ENCODE measurements at regions not wholly inside any gene's neighbourhood (a gene's known extent, or its start where the extent isn't known, plus 50 kb on each side); places are given as distances from the start of the nearest gene placed in this dataset.

DNA sequence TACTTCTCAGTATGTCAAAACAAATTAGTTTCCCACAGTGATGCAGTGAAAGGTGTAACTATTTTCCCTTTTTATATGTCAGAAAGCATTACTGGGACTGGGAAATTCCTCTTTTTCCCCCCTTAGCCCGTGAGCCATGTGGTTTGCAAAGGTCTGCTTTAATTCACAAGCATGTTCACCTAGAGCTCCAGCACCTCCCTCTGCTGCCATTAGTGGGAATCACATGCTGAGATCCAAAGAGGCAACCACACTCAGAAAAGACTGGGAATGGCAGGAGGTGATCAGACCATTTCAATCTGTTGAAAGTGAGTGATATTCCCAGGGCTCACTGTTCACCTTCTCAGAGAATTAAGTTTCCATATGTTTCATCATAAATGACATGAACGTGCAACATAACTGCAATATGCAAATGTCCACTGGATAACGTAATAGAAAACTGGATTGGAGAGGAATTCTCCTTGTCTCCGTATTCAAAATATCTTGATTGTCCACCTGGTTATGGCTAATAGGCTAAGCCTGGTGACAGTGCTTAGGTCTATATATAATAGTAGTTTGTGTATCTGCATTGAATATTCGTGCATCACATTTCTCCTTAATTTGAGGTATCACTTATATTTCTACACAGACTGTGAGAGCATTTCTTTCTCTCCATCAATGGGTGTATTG lies 703.5 kb upstream of the WWC1 start:
- no peak for TF ChIP-seq ZNF274 (IDR thresholded peaks at IDR 0.05; ENCODE audit: low read depth, low read length)
- no peak overlapping the region for H3K4me3 ChIP-seq (ENCODE audit: low read length)

DNA sequence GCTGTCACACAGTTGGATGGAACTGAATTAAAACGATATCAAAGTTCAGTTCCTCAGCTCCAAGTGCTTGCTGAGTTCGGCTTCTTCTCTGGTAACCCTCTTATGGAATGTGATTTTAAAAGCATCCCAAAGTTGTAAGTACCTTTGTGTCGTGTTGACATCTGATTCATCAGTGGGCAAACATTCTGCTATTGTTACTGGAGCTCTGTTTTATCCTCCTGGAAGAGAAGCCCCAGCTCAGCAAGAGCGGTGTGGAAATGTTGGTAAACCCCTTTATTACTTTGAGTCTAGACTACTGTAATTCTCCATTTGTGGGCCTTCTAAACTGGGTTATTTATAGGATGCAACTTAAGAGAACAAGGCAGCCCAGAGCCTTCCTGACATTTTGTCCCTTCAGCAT lies 699.3 kb upstream of the WWC1 start:
- TF ChIP-seq ZNF274 (IDR thresholded peaks at IDR 0.05; ENCODE audit: low read depth, low read length), result no peak
- no peak overlapping the region for H3K4me3 ChIP-seq (ENCODE audit: low read length)

DNA sequence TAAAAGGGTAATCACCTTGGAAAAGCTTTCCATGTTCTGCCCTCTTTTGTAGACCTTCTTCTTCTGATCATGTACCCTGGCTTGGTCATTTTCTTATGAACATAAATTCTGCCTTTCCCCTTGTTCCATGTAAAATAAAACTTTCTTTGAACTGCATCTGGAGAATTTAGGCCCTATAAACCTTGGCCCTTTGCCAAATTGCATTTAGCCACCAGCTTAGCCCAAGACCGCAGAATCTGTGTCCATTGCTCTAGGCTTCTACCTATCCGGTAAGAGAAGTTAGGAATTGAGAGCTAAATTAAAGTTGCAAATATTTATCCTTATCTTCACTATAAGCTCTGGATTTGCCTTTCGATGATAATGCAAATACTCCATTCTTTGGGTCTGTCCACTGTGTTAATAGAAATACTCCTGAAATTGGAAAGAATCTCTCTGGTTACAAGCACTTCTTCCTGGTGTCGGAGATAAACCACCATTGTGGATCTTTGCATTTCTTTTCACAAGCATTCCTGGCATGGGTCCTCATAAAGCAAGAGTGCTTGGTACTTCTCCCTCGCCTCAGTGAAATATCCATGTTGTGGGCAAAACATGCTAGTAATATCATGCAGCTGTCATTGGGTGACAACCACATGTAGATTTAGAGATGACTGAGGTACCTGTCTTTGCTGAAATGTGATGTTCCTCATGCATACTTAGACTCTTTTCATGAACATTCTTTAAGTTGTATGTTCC lies 698.0 kb upstream of the WWC1 start:
- no peak for TF ChIP-seq ZNF274 (IDR thresholded peaks at IDR 0.05; ENCODE audit: low read depth, low read length)
- H3K4me3 ChIP-seq (ENCODE audit: low read length), result no peak overlapping the region

DNA sequence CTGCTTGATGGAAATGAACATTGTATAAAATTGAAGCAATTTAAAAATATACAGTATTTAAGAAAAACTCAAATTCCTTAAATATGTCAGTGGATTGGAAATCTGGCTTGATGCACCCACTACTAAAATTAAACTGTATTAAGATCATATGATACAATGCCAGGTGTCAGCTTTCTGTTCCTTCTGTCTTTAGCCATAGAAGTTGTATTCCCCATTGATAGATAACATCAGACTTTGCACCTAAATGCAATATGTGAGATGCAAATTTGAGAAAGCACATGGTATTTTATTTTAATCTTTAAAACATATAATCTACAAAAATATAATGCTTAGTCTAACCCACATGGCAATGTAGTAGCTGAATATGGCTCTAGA lies 697.4 kb upstream of the WWC1 start:
- no peak overlapping the region for H3K4me3 ChIP-seq (ENCODE audit: low read length)
- no peak for TF ChIP-seq ZNF274 (IDR thresholded peaks at IDR 0.05; ENCODE audit: low read depth, low read length)

DNA sequence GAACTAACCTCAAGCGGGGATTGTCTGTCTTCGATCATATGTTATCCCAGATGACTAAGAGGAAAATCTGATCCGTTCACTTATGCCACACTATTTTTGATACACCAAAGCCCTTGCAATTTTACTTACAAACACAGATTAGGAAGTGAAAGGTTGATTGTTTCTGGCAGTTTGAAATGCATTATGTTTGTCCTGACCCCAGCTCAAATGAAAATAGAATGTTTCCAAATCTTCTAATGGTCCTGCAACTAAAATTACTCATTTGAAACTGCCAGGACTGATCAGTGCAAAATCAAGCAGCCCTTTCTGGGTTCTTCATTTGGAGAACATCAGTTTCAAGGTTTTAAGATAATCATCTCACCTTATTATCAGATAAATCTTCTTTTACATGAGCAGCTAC lies 696.7 kb upstream of the WWC1 start:
- no peak for TF ChIP-seq ZNF274 (IDR thresholded peaks at IDR 0.05; ENCODE audit: low read depth, low read length)
- no peak overlapping the region for H3K4me3 ChIP-seq (ENCODE audit: low read length)

DNA sequence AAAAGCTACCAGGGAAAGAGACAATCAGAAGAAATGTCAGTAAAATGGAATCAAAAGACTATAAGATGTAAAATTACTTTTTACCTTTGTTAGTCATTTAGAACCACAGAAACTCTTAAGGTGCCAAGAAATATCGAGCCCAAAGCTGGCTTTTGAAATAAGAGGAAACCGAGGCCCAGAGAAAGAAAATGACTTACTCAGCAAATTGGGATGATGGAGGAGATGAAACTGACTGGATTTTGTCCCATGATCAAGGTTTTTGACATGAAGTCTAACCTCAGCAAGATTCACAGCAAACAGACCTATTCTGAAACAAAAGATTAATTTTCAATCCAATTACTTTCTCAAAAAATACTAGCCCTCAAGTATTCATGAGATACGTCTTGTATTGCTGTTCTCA lies 696.2 kb upstream of the WWC1 start:
- TF ChIP-seq ZNF274 (IDR thresholded peaks at IDR 0.05; ENCODE audit: low read depth, low read length), result no peak
- no peak overlapping the region for H3K4me3 ChIP-seq (ENCODE audit: low read length)

DNA sequence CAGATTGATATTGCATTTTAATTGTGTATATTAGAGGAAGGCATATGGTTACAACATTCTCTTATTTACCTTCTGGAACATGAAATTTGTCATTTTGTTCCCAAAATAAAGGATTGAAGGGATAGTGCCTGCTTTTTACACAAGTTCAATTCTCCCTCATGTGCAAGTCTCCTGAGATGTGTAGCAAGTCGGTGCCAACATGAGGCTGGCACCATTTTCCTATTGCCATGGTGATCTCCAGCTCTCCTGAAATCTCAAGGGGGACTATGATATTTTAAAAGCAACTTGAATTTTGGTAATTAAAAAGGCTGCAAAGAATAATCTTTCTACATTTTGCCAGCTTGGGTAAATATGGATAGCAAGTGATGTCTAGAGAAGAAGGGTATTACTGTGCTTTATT lies 693.3 kb upstream of the WWC1 start:
- TF ChIP-seq ZNF274 (IDR thresholded peaks at IDR 0.05; ENCODE audit: low read depth, low read length), result no peak
- no peak overlapping the region for H3K4me3 ChIP-seq (ENCODE audit: low read length)

DNA sequence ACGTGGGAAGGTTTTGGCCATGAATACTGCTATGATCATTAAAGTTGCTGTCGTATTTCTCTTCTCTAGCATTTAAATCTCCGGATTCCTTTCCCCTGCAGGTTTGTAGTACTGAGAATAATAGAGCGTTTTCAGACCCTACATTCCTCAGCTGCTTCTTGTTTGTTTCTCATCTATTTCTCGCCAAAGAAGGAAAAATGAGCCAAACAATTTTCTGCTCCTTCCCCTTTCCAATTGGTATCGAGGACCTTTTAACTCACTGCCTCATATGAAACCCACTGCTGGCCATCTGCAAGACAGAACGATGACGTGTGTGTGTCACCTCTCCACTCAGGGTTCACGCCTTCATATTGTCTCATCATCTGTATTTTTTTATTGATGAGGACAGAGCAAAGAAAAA lies 689.4 kb upstream of the WWC1 start:
- no peak for TF ChIP-seq ZNF274 (IDR thresholded peaks at IDR 0.05; ENCODE audit: low read depth, low read length)

DNA sequence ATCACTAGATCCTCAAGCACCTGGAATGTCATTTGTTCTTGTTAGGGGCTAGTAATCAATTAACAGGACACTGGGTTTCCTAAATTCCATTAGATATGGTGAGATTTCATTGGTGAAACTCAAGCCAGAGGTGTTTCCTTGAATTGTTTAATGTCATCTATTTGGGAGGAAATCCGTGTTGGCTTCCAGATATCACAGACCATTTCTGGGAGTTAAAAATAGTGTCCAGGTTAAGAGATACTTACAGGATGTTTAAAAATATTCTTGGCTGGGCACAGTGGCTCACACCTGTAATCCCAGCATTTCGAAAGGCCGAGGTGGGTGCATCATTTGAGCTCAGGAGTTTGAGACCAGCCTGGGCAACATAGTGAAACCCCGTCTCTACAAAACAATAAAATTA lies 688.3 kb upstream of the WWC1 start:
- TF ChIP-seq ZNF274 (IDR thresholded peaks at IDR 0.05; ENCODE audit: low read depth, low read length), result no peak
- no peak overlapping the region for H3K4me3 ChIP-seq (ENCODE audit: low read length)

More for the DNA sequence above, 689.4 kb upstream of the WWC1 start:
- H3K4me3 ChIP-seq (ENCODE audit: low read length), result no peak overlapping the region

DNA sequence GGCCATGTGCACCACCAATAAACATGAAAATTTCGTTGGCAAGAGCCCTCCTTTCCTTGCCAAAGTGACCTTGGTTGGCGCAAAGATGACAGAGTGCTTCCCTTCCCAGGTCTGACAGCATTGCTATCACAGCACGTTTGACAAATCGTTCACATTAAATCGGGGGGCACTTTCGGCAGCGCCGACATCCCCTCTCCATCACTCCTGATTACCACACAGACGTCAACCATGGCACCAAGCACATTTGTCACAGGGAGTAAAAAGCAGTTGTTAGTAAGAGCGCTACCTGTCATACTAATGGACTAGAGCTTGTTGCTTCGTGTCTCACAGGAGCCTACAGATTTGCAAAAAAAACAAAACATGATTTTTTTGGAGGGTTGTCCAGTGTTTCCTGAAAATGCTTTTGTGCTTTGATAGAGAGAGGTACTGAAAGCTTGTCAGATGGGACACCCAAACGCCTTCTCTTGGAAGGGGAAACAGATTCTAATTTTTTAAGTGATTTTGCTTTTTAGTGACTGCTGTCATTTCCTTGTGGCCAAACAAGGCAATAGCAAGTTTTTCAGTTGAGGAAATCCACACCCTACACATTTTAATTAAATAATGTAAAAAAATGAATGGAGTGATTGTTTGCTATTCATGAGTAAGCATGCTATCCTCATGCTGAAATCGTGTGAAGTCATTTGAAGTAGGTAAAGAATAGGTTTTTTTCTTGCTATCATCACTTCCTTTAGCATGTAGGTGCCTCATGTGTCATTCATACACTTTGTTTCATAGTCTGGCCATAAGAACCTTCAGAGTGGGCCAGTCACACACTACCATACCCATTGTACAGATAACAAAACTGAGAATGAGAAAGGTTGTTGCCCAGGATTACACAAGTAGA lies 682.8 kb upstream of the WWC1 start:
- TF ChIP-seq ZNF274 (IDR thresholded peaks at IDR 0.05; ENCODE audit: low read depth, low read length), result no peak
- no peak overlapping the region for H3K4me3 ChIP-seq (ENCODE audit: low read length)

DNA sequence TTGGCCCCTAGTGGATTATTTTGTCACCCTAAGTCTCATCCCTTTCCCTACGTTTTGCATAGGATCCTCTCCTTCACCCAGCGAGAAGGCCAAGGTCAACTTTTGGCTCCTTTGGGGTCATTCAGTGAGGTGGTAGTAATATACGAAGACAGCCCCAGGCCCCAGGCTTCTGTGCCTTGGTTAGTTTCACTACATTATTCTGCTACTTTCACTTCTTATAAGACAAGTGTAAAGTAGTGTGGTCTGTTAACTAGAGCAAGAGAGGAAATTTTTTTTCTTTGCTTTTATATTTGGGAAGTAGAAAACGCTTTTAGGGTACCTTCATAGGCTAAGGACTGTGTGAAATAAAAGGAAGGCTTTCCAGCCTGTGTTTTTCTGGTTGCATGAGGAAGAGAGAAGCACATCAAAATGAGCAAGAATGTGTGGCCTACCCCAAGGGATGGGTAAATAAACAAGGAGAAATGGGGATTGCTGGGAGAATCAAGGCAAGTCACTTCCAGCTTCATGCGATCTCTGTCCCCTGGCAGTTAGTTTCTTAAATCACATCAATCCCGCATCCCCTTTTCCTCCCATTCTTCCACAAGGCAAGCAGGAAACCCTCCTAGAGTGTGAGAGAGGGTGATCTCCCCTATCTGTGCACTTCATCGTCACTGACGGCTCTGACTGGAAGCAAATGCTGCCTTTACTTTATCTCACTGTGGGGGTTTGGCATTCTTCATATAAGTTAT lies 677.0 kb upstream of the WWC1 start:
- no peak for TF ChIP-seq ZNF274 (IDR thresholded peaks at IDR 0.05; ENCODE audit: low read depth, low read length)
- no peak overlapping the region for H3K4me3 ChIP-seq (ENCODE audit: low read length)

DNA sequence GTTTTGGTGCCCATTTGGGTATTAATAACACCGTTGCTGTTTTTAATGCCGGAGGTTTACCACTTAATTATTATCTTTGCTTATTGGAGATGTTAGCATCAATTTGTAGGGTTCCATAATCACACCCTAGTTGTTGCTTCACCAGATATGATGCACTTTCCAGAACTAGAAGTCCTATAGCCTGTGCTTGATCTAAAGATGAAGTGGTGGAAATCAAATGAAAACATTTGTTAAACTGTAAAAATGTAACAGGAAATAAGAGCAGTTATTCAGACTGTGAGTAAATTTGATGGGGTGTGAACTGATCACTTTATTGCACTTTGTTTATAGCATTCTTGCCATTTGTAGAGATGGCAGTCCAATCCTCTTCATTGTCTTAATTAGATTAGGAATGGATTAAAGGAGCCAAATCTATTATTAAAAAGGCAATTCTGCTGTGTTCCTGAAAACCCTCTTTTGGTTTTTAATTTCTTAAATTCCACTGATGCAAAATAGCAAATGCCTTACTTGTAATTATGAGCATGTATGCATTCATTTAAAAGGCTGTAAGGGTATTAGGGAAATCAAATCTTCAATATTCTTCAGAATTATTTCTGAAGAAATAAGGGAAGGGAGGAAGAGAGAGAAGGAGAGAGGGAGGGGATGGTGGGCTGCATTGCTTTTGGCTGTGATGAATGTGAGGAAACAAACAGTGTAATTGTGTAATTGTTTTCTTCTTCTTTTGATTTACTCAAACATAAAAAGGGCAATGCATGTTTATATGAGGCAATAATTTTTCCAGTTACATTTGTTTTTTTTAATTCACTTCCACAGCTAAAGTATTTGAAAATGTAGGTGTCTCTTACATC lies 675.2 kb upstream of the WWC1 start:
- TF ChIP-seq ZNF274 (IDR thresholded peaks at IDR 0.05; ENCODE audit: low read depth, low read length), result no peak

DNA sequence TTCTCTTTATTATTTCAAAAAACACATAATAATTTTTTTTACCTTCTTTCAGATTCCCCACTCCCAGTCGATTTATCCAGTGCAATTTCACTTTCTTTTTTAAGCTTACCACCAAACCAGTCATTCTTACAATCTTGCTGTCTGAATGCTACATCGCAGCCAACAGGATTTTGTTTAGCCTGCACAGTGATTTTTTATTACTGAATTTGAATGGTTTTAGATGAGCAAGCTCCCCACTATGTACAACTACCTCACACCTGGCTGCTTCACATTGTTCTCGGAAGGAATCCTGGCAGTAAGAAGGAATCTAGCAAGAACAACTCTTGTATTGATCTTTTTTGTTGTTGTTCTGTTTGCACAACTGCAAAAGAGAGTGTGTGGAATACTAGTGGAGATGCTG lies 668.1 kb upstream of the WWC1 start:
- TF ChIP-seq ZNF274 (IDR thresholded peaks at IDR 0.05; ENCODE audit: low read depth, low read length), result no peak
- H3K4me3 ChIP-seq (ENCODE audit: low read length), result no peak overlapping the region

More for the DNA sequence above, 675.2 kb upstream of the WWC1 start:
- no peak overlapping the region for H3K4me3 ChIP-seq (ENCODE audit: low read length)
